K562 (cell line): ENCODE measurements at regions not wholly inside any gene's neighbourhood (a gene's known extent, or its start where the extent isn't known, plus 50 kb on each side); places are given as distances from the start of the nearest gene placed in this dataset.

Experiments
- BRD9 ChIP-seq: fragments of 450-650 bp; IDR thresholded peaks from 2 replicates; pipeline ENCODE4 v1.6.1; 2018; ENCODE audit warnings: low read depth; ENCODE audit not compliant: partially characterized antibody
- CHCHD3 ChIP-seq: fragments of 250-450 bp; sonication (Bioruptor Pico); IDR thresholded peaks from 2 replicates; pipeline ENCODE4 v2.1.2; 2022; ENCODE audit warnings: mild to moderate bottlenecking
- CXXC5 ChIP-seq: fragments of 250-450 bp; sonication (Bioruptor Pico); IDR thresholded peaks from 2 replicates; pipeline ENCODE4 v1.8.0; 2022; ENCODE audit warnings: inconsistent platforms, mild to moderate bottlenecking, moderate library complexity
- DIDO1 ChIP-seq: fragments of 450-650 bp; IDR thresholded peaks from 2 replicates; pipeline ENCODE4 v1.6.1; 2016; ENCODE audit warnings: low read depth, missing biosample characterization, missing genetic modification characterization
- EZH2 ChIP-seq: IDR thresholded peaks from 2 replicates; pipeline ENCODE4 v1.6.1; 2012; ENCODE audit warnings: low read depth, mild to moderate bottlenecking, inconsistent platforms, low read length, borderline replicate concordance
- HDAC1 ChIP-seq, 2 experiments: fragments of 450-650 bp; IDR thresholded peaks; 2 replicates each; pipeline ENCODE4 v1.6.1; 2016 to 2017; ENCODE audit warnings: inconsistent platforms in 1 of 2, mild to moderate bottlenecking in 1 of 2, moderate library complexity in 1 of 2
- HDAC2 ChIP-seq: fragments of 450-650 bp; IDR thresholded peaks from 2 replicates; pipeline ENCODE4 v1.6.1; 2016; ENCODE audit warnings: mild to moderate bottlenecking
- HDAC3 ChIP-seq: fragments of 450-650 bp; IDR thresholded peaks from 2 replicates; pipeline ENCODE4 v1.6.1; 2018; ENCODE audit warnings: borderline replicate concordance, mild to moderate bottlenecking, moderate library complexity; ENCODE audit not compliant: partially characterized antibody
- KAT7 ChIP-seq: sonication (generic); formaldehyde crosslinking; IDR thresholded peaks from 2 replicates; pipeline ENCODE4 v1.8.0; 2022; ENCODE audit warnings: missing genetic modification reagents, mild to moderate bottlenecking, borderline replicate concordance
- MCM3 ChIP-seq: fragments of 450-650 bp; IDR thresholded peaks from 2 replicates; pipeline ENCODE4 v1.6.1; 2016
- NCOA6 ChIP-seq: fragments of 450-650 bp; IDR thresholded peaks from 2 replicates; pipeline ENCODE4 v1.6.1; 2017; ENCODE audit warnings: mild to moderate bottlenecking
- SETDB1 ChIP-seq: IDR thresholded peaks from one replicate; pipeline ENCODE4 v1.6.1; 2012; ENCODE audit warnings: low read length, control low read depth, inconsistent platforms
- TAF15 ChIP-seq: fragments of 200-400 bp; formaldehyde crosslinking; IDR thresholded peaks from 2 replicates; pipeline ENCODE4 v1.6.1; 2017; ENCODE audit warnings: mild to moderate bottlenecking, low read depth, low read length, moderate library complexity
- YY1 ChIP-seq, 3 experiments: IDR thresholded peaks; 2 replicates each; pipeline ENCODE4 v1.6.1; 2011; ENCODE audit warnings: low read length in 2 of 3, mild to moderate bottlenecking in 2 of 3, moderate library complexity in 2 of 3, borderline replicate concordance in 1 of 3, control low read depth in 1 of 3, low read depth in 1 of 3; ENCODE audit not compliant: insufficient read depth in 3 of 3, insufficient replicate concordance in 2 of 3, control insufficient read depth in 1 of 3, insufficient read length in 1 of 3; ENCODE audit errors: extremely low read depth in 1 of 3
- ZFP1 ChIP-seq: fragments of 450-650 bp; formaldehyde crosslinking; IDR thresholded peaks from 2 replicates; pipeline ENCODE4 v1.4.0; 2020; ENCODE audit warnings: mild to moderate bottlenecking, mixed read lengths
- ZFP30 ChIP-seq: fragments of 250-450 bp; sonication (Bioruptor Pico); IDR thresholded peaks from 2 replicates; pipeline ENCODE4 v1.8.0; 2022; ENCODE audit warnings: moderate library complexity, mild to moderate bottlenecking, inconsistent platforms, borderline replicate concordance
- ZNF121 ChIP-seq: sonication (generic); formaldehyde crosslinking; conservative IDR thresholded peaks from 2 replicates; pipeline ENCODE4 v1.8.0; 2022; ENCODE audit warnings: missing genetic modification reagents
- ZNF146 ChIP-seq: IDR thresholded peaks from one replicate; pipeline ENCODE4 v1.6.1; 2018; ENCODE audit warnings: missing compliant biosample characterization; ENCODE audit not compliant: unreplicated experiment
- ZNF24 ChIP-seq: fragments of 450-650 bp; IDR thresholded peaks from 2 replicates; pipeline ENCODE4 v1.6.1; 2016
- ZNF445 ChIP-seq: fragments of 250-450 bp; sonication (Bioruptor Pico); IDR thresholded peaks from 2 replicates; pipeline ENCODE4 v1.4.0; 2020; ENCODE audit warnings: low read depth, mild to moderate bottlenecking, moderate library complexity
- TF ChIP-seq, protein P1 (sequence below): sonication (generic); formaldehyde crosslinking; IDR thresholded peaks from 2 replicates; pipeline ENCODE4 v1.8.1; 2023; ENCODE audit warnings: mild to moderate bottlenecking, missing genetic modification reagents
- TF ChIP-seq, protein P2 (sequence below): IDR thresholded peaks from 2 replicates; pipeline ENCODE4 v1.6.1; 2011; ENCODE audit not compliant: insufficient read length; ENCODE audit errors: extremely low read depth
- TF ChIP-seq, protein P3 (sequence below): fragments of 250-450 bp; sonication (Bioruptor Pico); IDR thresholded peaks from 2 replicates; pipeline ENCODE4 v1.8.0; 2021; ENCODE audit warnings: moderate library complexity, mild to moderate bottlenecking, inconsistent platforms
- TF ChIP-seq, protein P4 (sequence below): fragments of 250-450 bp; sonication (Bioruptor Pico); IDR thresholded peaks from 2 replicates; pipeline ENCODE4 v1.5.0; 2022; ENCODE audit warnings: mild to moderate bottlenecking
- TF ChIP-seq, protein P5 (sequence below): fragments of 250-450 bp; sonication (Bioruptor Pico); IDR thresholded peaks from 2 replicates; pipeline ENCODE4 v1.8.0; 2021; ENCODE audit warnings: moderate library complexity, mild to moderate bottlenecking, inconsistent platforms

DNA sequence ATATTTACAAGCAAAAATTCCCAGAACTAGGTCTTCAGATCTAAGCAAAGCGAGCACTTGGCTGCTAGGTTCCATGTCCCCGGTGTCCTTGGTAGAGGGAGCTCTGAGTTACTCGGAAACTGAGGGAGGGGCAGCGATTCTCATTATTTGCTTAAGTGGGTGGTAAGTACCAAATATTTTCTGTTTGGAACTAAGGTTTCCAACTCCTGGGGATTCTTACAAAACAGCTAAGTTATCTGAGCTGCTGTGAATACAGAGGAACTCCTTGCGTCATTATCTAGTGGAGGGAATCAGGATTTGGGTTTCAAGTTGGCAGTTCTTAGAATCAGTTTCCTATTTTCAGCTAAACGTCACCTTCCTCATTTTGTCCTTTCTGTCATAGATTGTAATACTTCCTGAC is 76.8 kb upstream of the IKZF1 start (continued):
- TF ChIP-seq YY1 (IDR thresholded peaks at IDR 0.05; ENCODE audit: borderline replicate concordance in 1 of 3, control insufficient read depth in 1 of 3, extremely low read depth in 1 of 3, insufficient read depth in 3 of 3, insufficient read length in 1 of 3, insufficient replicate concordance in 2 of 3, low read depth in 1 of 3, low read length in 2 of 3) (peak in 1 of 3 experiments; percentile 16), ZFP30 (CRISPR knock-in tag) (no peak), DIDO1 (tag) (no peak), ZNF121 (CRISPR knock-in tag) (no peak), EZH2 (no peak), SETDB1 (no peak), NCOA6 (no peak), KAT7 (CRISPR knock-in tag) (no peak), ZFP1 (no peak), ZNF24 (no peak), ZNF146 (CRISPR knock-in tag) (no peak), CXXC5 (CRISPR knock-in tag) (0 out of 2 replicates have a peak, but pooled peaks have one; percentile 27), ZNF445 (CRISPR knock-in tag) (no peak), HDAC2 (no peak), HDAC3 (no peak), TAF15 (no peak), BRD9 (no peak), MCM3 (no peak), CHCHD3 (no peak), HDAC1 (IDR thresholded peaks at IDR 0.05) (no peak)
- TF ChIP-seq, protein P1, sequence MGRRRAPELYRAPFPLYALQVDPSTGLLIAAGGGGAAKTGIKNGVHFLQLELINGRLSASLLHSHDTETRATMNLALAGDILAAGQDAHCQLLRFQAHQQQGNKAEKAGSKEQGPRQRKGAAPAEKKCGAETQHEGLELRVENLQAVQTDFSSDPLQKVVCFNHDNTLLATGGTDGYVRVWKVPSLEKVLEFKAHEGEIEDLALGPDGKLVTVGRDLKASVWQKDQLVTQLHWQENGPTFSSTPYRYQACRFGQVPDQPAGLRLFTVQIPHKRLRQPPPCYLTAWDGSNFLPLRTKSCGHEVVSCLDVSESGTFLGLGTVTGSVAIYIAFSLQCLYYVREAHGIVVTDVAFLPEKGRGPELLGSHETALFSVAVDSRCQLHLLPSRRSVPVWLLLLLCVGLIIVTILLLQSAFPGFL (CRISPR knock-in tag): no peak
- TF ChIP-seq, protein P2, sequence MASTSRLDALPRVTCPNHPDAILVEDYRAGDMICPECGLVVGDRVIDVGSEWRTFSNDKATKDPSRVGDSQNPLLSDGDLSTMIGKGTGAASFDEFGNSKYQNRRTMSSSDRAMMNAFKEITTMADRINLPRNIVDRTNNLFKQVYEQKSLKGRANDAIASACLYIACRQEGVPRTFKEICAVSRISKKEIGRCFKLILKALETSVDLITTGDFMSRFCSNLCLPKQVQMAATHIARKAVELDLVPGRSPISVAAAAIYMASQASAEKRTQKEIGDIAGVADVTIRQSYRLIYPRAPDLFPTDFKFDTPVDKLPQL: no peak
- TF ChIP-seq, protein P3, sequence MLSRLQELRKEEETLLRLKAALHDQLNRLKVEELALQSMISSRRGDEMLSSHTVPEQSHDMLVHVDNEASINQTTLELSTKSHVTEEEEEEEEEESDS: no peak
- TF ChIP-seq, protein P4, sequence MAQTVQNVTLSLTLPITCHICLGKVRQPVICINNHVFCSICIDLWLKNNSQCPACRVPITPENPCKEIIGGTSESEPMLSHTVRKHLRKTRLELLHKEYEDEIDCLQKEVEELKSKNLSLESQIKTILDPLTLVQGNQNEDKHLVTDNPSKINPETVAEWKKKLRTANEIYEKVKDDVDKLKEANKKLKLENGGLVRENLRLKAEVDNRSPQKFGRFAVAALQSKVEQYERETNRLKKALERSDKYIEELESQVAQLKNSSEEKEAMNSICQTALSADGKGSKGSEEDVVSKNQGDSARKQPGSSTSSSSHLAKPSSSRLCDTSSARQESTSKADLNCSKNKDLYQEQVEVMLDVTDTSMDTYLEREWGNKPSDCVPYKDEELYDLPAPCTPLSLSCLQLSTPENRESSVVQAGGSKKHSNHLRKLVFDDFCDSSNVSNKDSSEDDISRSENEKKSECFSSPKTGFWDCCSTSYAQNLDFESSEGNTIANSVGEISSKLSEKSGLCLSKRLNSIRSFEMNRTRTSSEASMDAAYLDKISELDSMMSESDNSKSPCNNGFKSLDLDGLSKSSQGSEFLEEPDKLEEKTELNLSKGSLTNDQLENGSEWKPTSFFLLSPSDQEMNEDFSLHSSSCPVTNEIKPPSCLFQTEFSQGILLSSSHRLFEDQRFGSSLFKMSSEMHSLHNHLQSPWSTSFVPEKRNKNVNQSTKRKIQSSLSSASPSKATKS (CRISPR knock-in tag): no peak
- TF ChIP-seq, protein P5, sequence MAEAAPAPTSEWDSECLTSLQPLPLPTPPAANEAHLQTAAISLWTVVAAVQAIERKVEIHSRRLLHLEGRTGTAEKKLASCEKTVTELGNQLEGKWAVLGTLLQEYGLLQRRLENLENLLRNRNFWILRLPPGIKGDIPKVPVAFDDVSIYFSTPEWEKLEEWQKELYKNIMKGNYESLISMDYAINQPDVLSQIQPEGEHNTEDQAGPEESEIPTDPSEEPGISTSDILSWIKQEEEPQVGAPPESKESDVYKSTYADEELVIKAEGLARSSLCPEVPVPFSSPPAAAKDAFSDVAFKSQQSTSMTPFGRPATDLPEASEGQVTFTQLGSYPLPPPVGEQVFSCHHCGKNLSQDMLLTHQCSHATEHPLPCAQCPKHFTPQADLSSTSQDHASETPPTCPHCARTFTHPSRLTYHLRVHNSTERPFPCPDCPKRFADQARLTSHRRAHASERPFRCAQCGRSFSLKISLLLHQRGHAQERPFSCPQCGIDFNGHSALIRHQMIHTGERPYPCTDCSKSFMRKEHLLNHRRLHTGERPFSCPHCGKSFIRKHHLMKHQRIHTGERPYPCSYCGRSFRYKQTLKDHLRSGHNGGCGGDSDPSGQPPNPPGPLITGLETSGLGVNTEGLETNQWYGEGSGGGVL: no peak
